NCI-H146 treated with DMSO at 0.1 percent for 48 hours (cell line): ENCODE measurements at regions not wholly inside any gene's neighbourhood (a gene's known extent, or its start where the extent isn't known, plus 50 kb on each side); places are given as distances from the start of the nearest gene placed in this dataset.

Source experiments
- DNase-seq: peaks from one replicate; lab custom pipeline; 2025; ENCODE audit not compliant: unreplicated experiment; lab: John Stamatoyannopoulos, UW

GRCh38 chr2:60067006-60067405, 486.4 kb downstream of the BCL11A start:
- no peak for DNase-seq

GRCh38 chr2:60066096-60066839, 487.2 kb downstream of the BCL11A start:
- DNase-seq, result no peak

- DNase-seq, result no peak
Observed at GRCh38 chr2:60064687-60065389, 488.6 kb downstream of the BCL11A start.

- no peak for DNase-seq
Observed at GRCh38 chr2:60058781-60059180, 494.7 kb downstream of the BCL11A start.

- no peak for DNase-seq
Observed at GRCh38 chr2:60054571-60055340, 498.7 kb downstream of the BCL11A start.

- no peak for DNase-seq
Observed at GRCh38 chr2:60053791-60054190, 499.7 kb downstream of the BCL11A start.

GRCh38 chr2:60052601-60053000, 500.9 kb downstream of the BCL11A start:
- no peak for DNase-seq

- no peak for DNase-seq
Observed at GRCh38 chr2:60051991-60052390, 501.5 kb downstream of the BCL11A start.

- no peak for DNase-seq
Observed at GRCh38 chr2:60047944-60048525, 505.4 kb downstream of the BCL11A start.

- DNase-seq, result no peak
Observed at GRCh38 chr2:60047347-60047746, 506.1 kb downstream of the BCL11A start.

GRCh38 chr2:60046529-60046928, 506.9 kb downstream of the BCL11A start:
- DNase-seq, result no peak

- no peak for DNase-seq
Observed at GRCh38 chr2:60045456-60045855, 508.0 kb downstream of the BCL11A start.

GRCh38 chr2:60044484-60044883, 509.0 kb downstream of the BCL11A start:
- DNase-seq, result no peak

GRCh38 chr2:60042023-60042422, 511.4 kb downstream of the BCL11A start:
- DNase-seq, result no peak

- no peak for DNase-seq
Observed at GRCh38 chr2:60033325-60033724, 520.1 kb downstream of the BCL11A start.

- no peak for DNase-seq
Observed at GRCh38 chr2:60029566-60029883, 523.9 kb downstream of the BCL11A start.

GRCh38 chr2:60028849-60029565, 524.4 kb downstream of the BCL11A start:
- DNase-seq, result no peak

GRCh38 chr2:60025496-60025895, 528.0 kb downstream of the BCL11A start:
- no peak for DNase-seq

GRCh38 chr2:60023256-60023985, 530.0 kb downstream of the BCL11A start:
- no peak for DNase-seq

- no peak for DNase-seq
Observed at GRCh38 chr2:60007671-60008070, 545.8 kb downstream of the BCL11A start.
